ENCODE measurements at regions not wholly inside any gene's neighbourhood (a gene's known extent, or its start where the extent isn't known, plus 50 kb on each side); places are given as distances from the start of the nearest gene placed in this dataset.

GRCh38 chr7:156514851-156515250 lies 125.7 kb upstream of the RNF32 start:
- TF ChIP-seq, protein P1, sequence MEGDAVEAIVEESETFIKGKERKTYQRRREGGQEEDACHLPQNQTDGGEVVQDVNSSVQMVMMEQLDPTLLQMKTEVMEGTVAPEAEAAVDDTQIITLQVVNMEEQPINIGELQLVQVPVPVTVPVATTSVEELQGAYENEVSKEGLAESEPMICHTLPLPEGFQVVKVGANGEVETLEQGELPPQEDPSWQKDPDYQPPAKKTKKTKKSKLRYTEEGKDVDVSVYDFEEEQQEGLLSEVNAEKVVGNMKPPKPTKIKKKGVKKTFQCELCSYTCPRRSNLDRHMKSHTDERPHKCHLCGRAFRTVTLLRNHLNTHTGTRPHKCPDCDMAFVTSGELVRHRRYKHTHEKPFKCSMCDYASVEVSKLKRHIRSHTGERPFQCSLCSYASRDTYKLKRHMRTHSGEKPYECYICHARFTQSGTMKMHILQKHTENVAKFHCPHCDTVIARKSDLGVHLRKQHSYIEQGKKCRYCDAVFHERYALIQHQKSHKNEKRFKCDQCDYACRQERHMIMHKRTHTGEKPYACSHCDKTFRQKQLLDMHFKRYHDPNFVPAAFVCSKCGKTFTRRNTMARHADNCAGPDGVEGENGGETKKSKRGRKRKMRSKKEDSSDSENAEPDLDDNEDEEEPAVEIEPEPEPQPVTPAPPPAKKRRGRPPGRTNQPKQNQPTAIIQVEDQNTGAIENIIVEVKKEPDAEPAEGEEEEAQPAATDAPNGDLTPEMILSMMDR (conservative IDR thresholded peaks at IDR 0.05) = no peak
- TF ChIP-seq ZFX (IDR thresholded peaks at IDR 0.05) = no peak

Data from C4-2B (cell line).